HepG2 (cell line): ENCODE measurements at regions not wholly inside any gene's neighbourhood (a gene's known extent, or its start where the extent isn't known, plus 50 kb on each side); places are given as distances from the start of the nearest gene placed in this dataset.

Experiments
- CBX2 ChIP-seq, 2 experiments: fragments of 200-600 bp in 1 of 2; sonication (generic); formaldehyde crosslinking in 1 of 2; IDR thresholded peaks; 2 replicates each; pipeline versions ENCODE4 v1.7.0 to v1.8.1; 2018 to 2022; ENCODE audit warnings: low read depth in 2 of 2, low read length in 1 of 2, mild to moderate bottlenecking in 1 of 2, missing genetic modification reagents in 1 of 2
- CREB1 ChIP-seq, 2 experiments: fragments of 450-650 bp in 1 of 2; IDR thresholded peaks; 2 replicates each; pipeline ENCODE4 v1.6.1; 2016 to 2017; ENCODE audit warnings: control low read depth in 1 of 2, mild to moderate bottlenecking in 1 of 2, missing compliant biosample characterization in 1 of 2, missing genetic modification characterization in 1 of 2
- ELF4 ChIP-seq: sonication (generic); formaldehyde crosslinking; IDR thresholded peaks from 2 replicates; pipeline ENCODE4 v1.5.0; 2020; ENCODE audit warnings: missing genetic modification reagents, mild to moderate bottlenecking, moderate library complexity, borderline replicate concordance
- EZH2 ChIP-seq: conservative IDR thresholded peaks from 2 replicates; pipeline ENCODE4 v1.6.1; 2012; ENCODE audit warnings: mild to moderate bottlenecking, low read depth, low read length, moderate library complexity
- FOSL2 ChIP-seq: sonication (generic); formaldehyde crosslinking; IDR thresholded peaks from 2 replicates; pipeline ENCODE4 v1.4.0; 2020; ENCODE audit warnings: missing genetic modification reagents
- ISL2 ChIP-seq: sonication (generic); formaldehyde crosslinking; IDR thresholded peaks from 2 replicates; pipeline ENCODE4 v1.5.0; 2020; ENCODE audit warnings: missing genetic modification reagents
- MXD4 ChIP-seq: IDR thresholded peaks from 2 replicates; pipeline ENCODE4 v1.6.1; 2016; ENCODE audit warnings: mild to moderate bottlenecking, missing biosample characterization, missing genetic modification reagents
- PAX8 ChIP-seq: sonication (generic); formaldehyde crosslinking; IDR thresholded peaks from 2 replicates; pipeline ENCODE4 v1.8.0; 2022; ENCODE audit warnings: mild to moderate bottlenecking, missing genetic modification reagents, borderline replicate concordance
- TBX2 ChIP-seq: sonication (generic); formaldehyde crosslinking; IDR thresholded peaks from 2 replicates; pipeline ENCODE4 v1.5.0; 2020; ENCODE audit warnings: missing genetic modification reagents, mild to moderate bottlenecking, borderline replicate concordance
- TERF1 ChIP-seq: sonication (generic); formaldehyde crosslinking; IDR thresholded peaks from 2 replicates; pipeline ENCODE4 v1.8.0; 2022; ENCODE audit warnings: mild to moderate bottlenecking, missing genetic modification reagents, moderate library complexity
- YY1 ChIP-seq: IDR thresholded peaks from 2 replicates; pipeline ENCODE4 v1.6.1; 2011; ENCODE audit warnings: low read length, low read depth, moderate library complexity, mild to moderate bottlenecking; ENCODE audit not compliant: insufficient read depth, insufficient replicate concordance

GRCh38 chr1:221873673-221874072, 131.8 kb upstream of the DUSP10 start:
- TF ChIP-seq EZH2 (no peak), CBX2 (IDR thresholded peaks at IDR 0.05; ENCODE audit: low read depth, low read length) (no peak), CBX2 (CRISPR knock-in tag; IDR thresholded peaks at IDR 0.05; ENCODE audit: low read depth) (no peak), TERF1 (CRISPR knock-in tag) (no peak), MXD4 (CRISPR knock-in tag) (no peak), ISL2 (no peak), CREB1 (IDR thresholded peaks at IDR 0.05) (no peak), CREB1 (CRISPR knock-in tag; IDR thresholded peaks at IDR 0.05) (no peak), YY1 (no peak), ELF4 (no peak), FOSL2 (no peak), TBX2 (CRISPR knock-in tag) (no peak), PAX8 (no peak)
